HTR-8/SVneo (cell line): ENCODE measurements at regions not wholly inside any gene's neighbourhood (a gene's known extent, or its start where the extent isn't known, plus 50 kb on each side); places are given as distances from the start of the nearest gene placed in this dataset.

Experiments used
- DNase-seq: peaks from one replicate; pipeline ENCODE4 v3.0.0; 2011; ENCODE audit warnings: low spot score, mixed read lengths; ENCODE audit not compliant: insufficient read length
- FAIRE-seq: peaks from 2 replicates; lab custom pipeline; 2011; peaks lifted over from hg19 to GRCh38; lab: Jason Lieb, UNC

DNA sequence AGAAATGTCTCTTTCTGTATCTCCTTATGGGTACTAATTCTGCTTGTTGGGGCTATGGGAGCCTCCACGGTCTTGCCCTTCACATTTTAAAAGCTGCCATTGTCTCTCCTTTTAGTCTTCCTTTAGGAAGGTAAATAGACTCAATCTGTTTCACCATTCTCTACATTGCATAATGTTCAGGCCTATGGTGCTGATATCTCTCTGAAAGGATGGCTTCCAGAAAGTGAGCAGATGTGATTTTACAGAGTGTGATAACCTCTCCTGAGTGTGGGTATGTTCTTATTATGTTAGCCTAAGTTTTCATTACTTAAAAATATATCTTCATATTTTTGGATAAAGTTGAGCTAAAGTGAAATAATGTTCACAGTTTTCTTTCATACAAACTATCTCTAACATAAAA is 254.0 kb upstream of the PITX2 start:
- DNase-seq (no peak), FAIRE-seq (no peak)

DNA sequence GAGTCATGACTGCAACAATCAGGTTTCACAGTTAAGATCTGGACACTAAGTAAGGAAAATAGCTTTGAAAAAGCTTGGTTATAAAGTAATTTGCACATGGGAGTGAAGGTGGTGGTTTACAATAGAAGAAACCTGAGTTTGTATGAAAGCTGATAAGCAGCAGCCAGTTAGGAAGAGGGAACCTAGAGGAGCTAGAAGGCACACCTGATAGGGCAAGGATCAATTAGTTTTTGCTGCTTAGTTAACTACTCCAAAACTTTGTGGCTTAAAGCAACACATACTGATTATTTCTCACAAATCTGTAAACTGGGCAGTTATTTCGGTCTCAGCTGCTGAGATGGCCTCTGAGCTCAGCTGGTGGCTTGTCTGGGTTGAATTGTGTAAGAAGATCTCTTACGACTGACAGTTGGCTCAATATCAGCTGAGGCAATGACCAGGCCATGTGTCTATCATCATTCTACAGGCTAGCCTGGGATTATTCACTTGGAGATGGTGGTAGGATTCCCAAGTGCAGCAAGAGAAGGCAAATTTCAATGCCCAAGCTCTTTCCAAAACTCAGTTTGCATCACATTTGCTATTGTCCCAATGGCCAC is 255.0 kb upstream of the PITX2 start:
- FAIRE-seq: no peak

GRCh38 chr4:110878413-110878812 is 255.5 kb upstream of the PITX2 start:
- FAIRE-seq: no peak

More for the DNA sequence above, 255.0 kb upstream of the PITX2 start:
- DNase-seq: no peak

GRCh38 chr4:110878956-110879355 is 256.1 kb upstream of the PITX2 start:
- no peak for FAIRE-seq
- DNase-seq: no peak

More at GRCh38 chr4:110878413-110878812, 255.5 kb upstream of the PITX2 start:
- DNase-seq: no peak

DNA sequence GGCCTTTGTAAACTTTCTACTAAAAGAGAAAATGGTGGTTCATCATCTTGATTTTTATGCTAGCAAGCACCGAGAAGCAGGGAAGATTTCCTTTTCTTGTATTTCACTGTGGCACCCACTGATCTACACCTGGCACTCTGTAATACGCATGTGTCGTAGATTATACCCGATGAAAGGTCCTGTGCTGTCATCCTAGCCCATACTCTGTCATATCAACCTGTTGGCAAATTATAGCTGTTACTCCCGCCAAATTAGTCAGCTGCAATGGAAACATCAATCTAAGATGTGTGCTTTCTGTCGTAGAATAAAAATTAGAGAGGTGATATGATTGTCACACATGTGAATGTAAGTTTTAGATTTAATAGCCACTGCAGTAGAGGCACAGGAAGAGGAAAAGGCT is 263.4 kb upstream of the PITX2 start:
- no peak for DNase-seq
- FAIRE-seq: no peak

GRCh38 chr4:110886856-110887255 is 264.0 kb upstream of the PITX2 start:
- no peak for DNase-seq
- no peak for FAIRE-seq

DNA sequence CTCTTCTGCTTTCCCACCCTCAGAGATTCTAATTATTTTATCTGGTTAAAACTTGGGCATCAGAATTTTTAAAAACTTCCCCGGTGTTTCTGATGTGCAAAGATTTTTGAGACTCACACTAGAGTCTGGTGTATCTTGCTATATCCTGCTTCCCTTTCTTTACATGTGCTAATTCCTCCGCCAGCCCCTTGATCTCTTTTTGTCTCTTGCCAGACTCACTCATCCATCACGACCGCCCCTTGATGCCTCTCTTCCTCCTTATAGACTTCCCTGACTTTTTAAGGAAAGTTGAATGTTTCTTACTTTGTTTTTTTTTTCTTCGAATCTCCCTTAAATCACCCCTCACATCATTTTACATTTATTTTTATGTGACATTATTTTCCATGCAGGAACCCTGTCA is 274.9 kb upstream of the PITX2 start:
- FAIRE-seq: no peak
- DNase-seq: no peak

- FAIRE-seq (no peak), DNase-seq (no peak)
Measured at GRCh38 chr4:110898290-110898689, 275.4 kb upstream of the PITX2 start.

- FAIRE-seq (no peak), DNase-seq (no peak)
Measured at GRCh38 chr4:110900213-110900769, 277.4 kb upstream of the PITX2 start.

DNA sequence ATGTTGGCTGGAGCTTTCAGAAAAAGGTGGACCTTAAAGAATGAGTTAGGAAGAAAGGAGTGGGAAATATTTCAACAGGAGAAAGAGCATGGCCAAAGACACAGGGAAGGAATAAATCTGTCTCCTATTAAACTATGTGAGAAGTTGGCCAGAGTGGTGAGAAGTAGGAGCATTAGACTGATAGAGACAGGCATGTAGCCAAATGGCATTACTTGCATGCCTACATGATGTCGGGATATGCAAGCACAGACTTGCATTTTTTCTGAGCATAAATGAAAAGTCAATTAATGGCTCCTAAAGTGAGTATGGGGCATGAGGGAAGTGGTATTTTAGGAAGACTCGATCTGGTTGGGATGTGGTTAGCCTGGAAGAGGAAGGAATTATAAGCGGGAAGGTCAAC is 279.6 kb upstream of the PITX2 start:
- DNase-seq (no peak), FAIRE-seq (no peak)

DNA sequence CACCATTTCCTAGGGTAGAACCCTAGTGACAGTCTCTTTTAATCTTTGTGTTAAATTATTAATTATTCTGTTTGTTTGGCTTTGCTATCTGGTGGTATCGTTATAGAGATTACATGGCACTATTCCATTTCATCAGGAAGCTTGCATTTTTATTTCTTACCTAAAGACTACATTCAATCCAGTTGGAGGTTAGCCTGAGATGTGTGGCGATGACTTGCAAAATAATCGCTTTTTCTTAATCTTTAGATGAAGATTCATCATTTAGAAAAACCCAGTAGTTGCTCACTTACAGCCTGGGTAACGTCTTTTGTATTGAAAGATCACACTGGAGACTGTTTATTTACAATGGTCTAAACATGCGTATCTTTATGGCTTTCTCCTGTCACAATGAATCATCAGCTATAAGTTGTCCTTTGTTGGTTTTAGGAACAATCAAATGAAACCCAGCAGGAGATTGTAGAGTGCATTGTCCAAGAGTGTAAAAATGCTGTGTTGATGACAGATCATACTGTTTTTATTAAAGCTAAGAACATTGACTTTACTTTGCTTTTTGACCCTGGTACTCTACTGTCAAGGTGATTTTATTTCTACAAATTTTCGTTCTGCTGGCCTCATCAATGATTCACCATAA is 281.7 kb upstream of the PITX2 start:
- FAIRE-seq: no peak
- DNase-seq: no peak

DNA sequence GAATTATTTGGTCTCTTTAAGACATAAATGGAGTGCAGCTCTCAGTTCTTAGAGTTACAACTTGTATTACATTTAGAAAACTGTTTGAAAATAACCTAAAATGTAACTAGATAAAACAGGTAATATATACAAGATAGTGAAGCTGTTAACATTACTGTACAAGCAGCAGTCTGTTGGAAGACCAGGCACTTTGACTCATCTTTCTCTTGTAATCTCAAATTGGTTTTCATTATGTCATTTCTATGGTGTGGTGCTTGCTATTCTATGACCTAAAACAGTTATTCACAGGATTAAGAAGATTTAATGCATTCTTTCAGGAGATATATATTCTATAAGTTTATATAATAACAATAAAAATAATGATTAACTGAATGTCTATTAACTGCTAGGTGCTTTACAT is 282.5 kb upstream of the PITX2 start:
- DNase-seq: no peak
- FAIRE-seq: no peak

- DNase-seq (no peak), FAIRE-seq (no peak)
Measured at GRCh38 chr4:110907801-110908313, 285.0 kb upstream of the PITX2 start.

DNA sequence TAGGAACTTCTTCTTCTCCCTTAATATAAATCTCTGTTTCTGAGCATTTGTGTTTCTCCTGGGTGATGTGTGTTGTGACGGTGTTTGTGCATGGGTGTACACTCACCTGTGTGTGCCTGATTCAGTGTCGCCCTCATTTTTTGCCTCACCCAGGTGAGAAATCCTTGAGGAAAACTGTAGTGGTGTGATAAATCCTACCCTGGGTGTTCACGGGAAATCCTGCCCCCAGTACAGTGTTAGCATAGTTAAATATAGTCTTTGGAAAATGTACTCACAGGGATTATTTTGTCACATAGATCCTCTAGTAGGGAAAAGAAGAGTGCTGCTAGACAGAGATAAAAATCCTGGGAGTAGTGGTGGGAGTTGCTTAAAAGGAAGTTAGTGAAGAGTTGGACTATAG is 291.9 kb upstream of the PITX2 start:
- DNase-seq (no peak), FAIRE-seq (no peak)

- DNase-seq: no peak
- FAIRE-seq: no peak
Measured at GRCh38 chr4:110915301-110915700, 292.4 kb upstream of the PITX2 start.

DNA sequence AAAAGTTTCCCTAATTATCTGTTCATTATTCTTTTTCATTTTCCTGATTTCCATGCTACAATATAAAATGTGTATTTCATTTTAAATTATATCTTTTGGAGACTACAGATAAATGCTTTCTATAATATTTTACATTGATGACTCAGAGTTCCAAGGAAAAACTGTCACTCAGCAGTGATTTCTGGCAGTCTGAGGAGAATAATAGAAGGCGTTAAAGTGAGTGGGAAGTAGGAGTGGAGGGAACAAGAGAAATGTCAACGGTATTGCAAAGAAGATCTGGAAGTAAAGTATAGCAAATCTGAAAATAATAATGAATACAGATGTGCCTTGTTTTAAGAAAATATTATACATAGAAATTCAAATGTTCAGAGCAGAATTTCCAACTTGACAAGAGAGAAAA is 293.6 kb upstream of the PITX2 start:
- FAIRE-seq (no peak), DNase-seq (no peak)

GRCh38 chr4:110917835-110918234 is 295.0 kb upstream of the PITX2 start:
- FAIRE-seq (no peak), DNase-seq (no peak)

- DNase-seq (no peak), FAIRE-seq (no peak)
Measured at GRCh38 chr4:110920990-110921389, 298.1 kb upstream of the PITX2 start.

GRCh38 chr4:110924761-110925160 is 301.9 kb upstream of the PITX2 start:
- FAIRE-seq (no peak), DNase-seq (no peak)

GRCh38 chr4:110926841-110927400 is 304.0 kb upstream of the PITX2 start:
- no peak for DNase-seq
- FAIRE-seq: no peak

DNA sequence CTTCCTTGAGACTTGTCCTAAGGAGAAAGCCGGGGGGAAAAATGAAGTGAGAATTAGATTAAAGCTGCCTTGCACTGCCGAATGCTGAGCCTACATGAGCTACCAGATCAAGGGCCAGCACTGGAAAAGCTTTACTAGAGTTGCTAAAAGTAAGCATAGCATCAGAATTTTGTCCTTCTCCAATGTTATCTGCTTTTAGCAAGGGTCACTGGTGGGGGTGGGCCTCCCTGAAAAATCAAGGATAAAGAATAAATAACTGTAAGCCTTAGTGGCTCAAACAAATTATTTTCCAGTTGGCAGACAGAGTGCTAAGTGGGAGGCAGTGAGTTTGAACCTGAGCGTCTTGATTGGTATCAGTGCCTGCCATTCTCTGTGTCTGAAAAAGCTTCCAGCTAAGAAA is 310.5 kb upstream of the PITX2 start:
- FAIRE-seq (no peak), DNase-seq (no peak)
